Neuronal stem cell (in vitro differentiated cells): ENCODE measurements at regions not wholly inside any gene's neighbourhood (a gene's known extent, or its start where the extent isn't known, plus 50 kb on each side); places are given as distances from the start of the nearest gene placed in this dataset.

ENCODE experiments used
- DNase-seq: peaks from one replicate; pipeline ENCODE4 v3.0.0-alpha.2; 2013; ENCODE audit warnings: low spot score
- H2AFZ ChIP-seq: one replicate; pipeline ENCODE4 v1.6.1; 2013; ENCODE audit warnings: mild to moderate bottlenecking, low read length, inconsistent platforms
- H2AK5ac ChIP-seq: 2 replicates; pipeline ENCODE4 v1.6.1; 2013; ENCODE audit warnings: low read depth, mild to moderate bottlenecking, inconsistent platforms, low read length, moderate library complexity, mixed read lengths
- H2BK120ac ChIP-seq: 2 replicates; pipeline ENCODE4 v1.6.1; 2013; ENCODE audit warnings: low read depth, mild to moderate bottlenecking, inconsistent platforms, low read length, moderate library complexity, mixed read lengths
- H2BK12ac ChIP-seq: one replicate; pipeline ENCODE4 v1.6.1; 2013; ENCODE audit warnings: low read length, inconsistent platforms
- H2BK15ac ChIP-seq: 2 replicates; pipeline ENCODE4 v1.6.1; 2013; ENCODE audit warnings: mild to moderate bottlenecking, low read length, inconsistent platforms, mixed read lengths
- H2BK5ac ChIP-seq: one replicate; pipeline ENCODE4 v1.6.1; 2013; ENCODE audit warnings: inconsistent platforms, mild to moderate bottlenecking, low read length, moderate library complexity
- H3K14ac ChIP-seq: one replicate; pipeline ENCODE4 v1.6.1; 2013; ENCODE audit warnings: low read length, inconsistent platforms
- H3K18ac ChIP-seq: 2 replicates; pipeline ENCODE4 v1.6.1; 2013; ENCODE audit warnings: low read length, inconsistent platforms
- H3K23ac ChIP-seq: 2 replicates; pipeline ENCODE4 v1.6.1; 2013; ENCODE audit warnings: low read depth, mild to moderate bottlenecking, mixed read lengths, low read length, inconsistent platforms; ENCODE audit not compliant: poor library complexity
- H3K27ac ChIP-seq: replicated peaks from 3 replicates; pipeline ENCODE4 v1.5.1; 2013; ENCODE audit warnings: low read length, inconsistent platforms
- H3K27me3 ChIP-seq, 3 experiments: 2 replicates each; pipeline ENCODE4 v1.6.1; 2013; ENCODE audit warnings: low read length in 3 of 3, mild to moderate bottlenecking in 2 of 3, inconsistent platforms in 1 of 3, low read depth in 1 of 3, mixed read lengths in 1 of 3, moderate library complexity in 1 of 3; ENCODE audit not compliant: control insufficient read depth in 3 of 3, insufficient read depth in 3 of 3
- H3K36me3 ChIP-seq, 2 donors: replicated peaks in 1 of 2; 2 replicates each; pipeline ENCODE4 v1.6.1; 2013; ENCODE audit warnings: low read length in 2 of 2; ENCODE audit not compliant: control insufficient read depth in 2 of 2, insufficient read depth in 2 of 2
- H3K4ac ChIP-seq: 2 replicates; pipeline ENCODE4 v1.6.1; 2013; ENCODE audit warnings: inconsistent platforms, mild to moderate bottlenecking, low read length, moderate library complexity
- H3K4me1 ChIP-seq, 2 donors: 1 replicate in 1 of 2; 2 replicates in 1 of 2; pipeline ENCODE4 v1.6.1; 2013; ENCODE audit warnings: low read length in 2 of 2, low read depth in 1 of 2; ENCODE audit not compliant: control insufficient read depth in 2 of 2, insufficient read depth in 1 of 2
- H3K4me2 ChIP-seq: one replicate; pipeline ENCODE4 v1.6.1; 2013; ENCODE audit warnings: mild to moderate bottlenecking, low read length, inconsistent platforms; ENCODE audit not compliant: insufficient read depth, poor library complexity, severe bottlenecking
- H3K4me3 ChIP-seq, 2 donors: 2 replicates each; pipeline ENCODE4 v1.5.1; 2013; ENCODE audit warnings: low read length in 2 of 2, mild to moderate bottlenecking in 2 of 2, inconsistent platforms in 1 of 2, moderate library complexity in 1 of 2
- H3K79me1 ChIP-seq: one replicate; pipeline ENCODE4 v1.6.1; 2013; ENCODE audit warnings: low read depth, mild to moderate bottlenecking, inconsistent platforms, low read length, moderate library complexity
- H3K9ac ChIP-seq: one replicate; pipeline ENCODE4 v1.6.1; 2013; ENCODE audit warnings: mild to moderate bottlenecking, low read depth, low read length, inconsistent platforms; ENCODE audit not compliant: poor library complexity
- H3K9me3 ChIP-seq, 2 donors: replicated peaks in 1 of 2; 2 replicates each; pipeline versions ENCODE3 to v1.6.1; 2013; ENCODE audit warnings: low read length in 2 of 2, mild to moderate bottlenecking in 2 of 2, inconsistent platforms in 1 of 2, low read depth in 1 of 2, mixed read lengths in 1 of 2, moderate library complexity in 1 of 2; ENCODE audit not compliant: control insufficient read depth in 2 of 2, insufficient read depth in 1 of 2
- H4K8ac ChIP-seq: one replicate; pipeline ENCODE4 v1.6.1; 2013; ENCODE audit warnings: low read depth, mild to moderate bottlenecking, inconsistent platforms, low read length, moderate library complexity
- H4K91ac ChIP-seq: one replicate; pipeline ENCODE4 v1.6.1; 2013; ENCODE audit warnings: low read length, low read depth, mild to moderate bottlenecking, inconsistent platforms; ENCODE audit not compliant: poor library complexity
- WGBS, 2 donors: extraction: QIAGEN DNeasy Blood & Tissue Kit; methylation state at CpG; one replicate each; pipeline ENCODE4 v1.1.7; 2013; ENCODE audit warnings: missing lambda C conversion rate in 2 of 2, mixed read lengths in 1 of 2; ENCODE audit not compliant: insufficient read length in 2 of 2, insufficient replicate concordance in 1 of 2; ENCODE audit errors: extremely low coverage in 2 of 2; 5-methylcytosine and 5-hydroxymethylcytosine counted together

- no CpG with 5 or more reads among the region's 1 CpG for WGBS, 2 donors
- no peak overlapping the region for H2AK5ac ChIP-seq
- H3K9me3 ChIP-seq = no peaks in the 10 kb centered on the region
- H3K4ac ChIP-seq = no peak overlapping the region
- H3K4me1 ChIP-seq = peaks cover 0 to 22% of the 10 kb centered on the region in 2 donors
- no peak overlapping the region for H2BK5ac ChIP-seq
- no peak overlapping the region for H3K4me3 ChIP-seq
- no peak overlapping the region for H2BK120ac ChIP-seq
- DNase-seq = no peak
- no peak overlapping the region for H3K4me2 ChIP-seq
- no peak overlapping the region for H3K23ac ChIP-seq
- H2BK12ac ChIP-seq = no peak overlapping the region
- no peak overlapping the region for H4K91ac ChIP-seq
- H3K27ac ChIP-seq = no peak overlapping the region
- no peak overlapping the region for H2BK15ac ChIP-seq
- no peak overlapping the region for H3K9ac ChIP-seq
- no peak overlapping the region for H3K14ac ChIP-seq
- H3K79me1 ChIP-seq = no peaks in the 10 kb centered on the region
- H2AFZ ChIP-seq = no peak overlapping the region
- no peaks in the 10 kb centered on the region for H3K27me3 ChIP-seq
- no peak overlapping the region for H4K8ac ChIP-seq
- no peaks in the 10 kb centered on the region for H3K36me3 ChIP-seq
- no peak overlapping the region for H3K18ac ChIP-seq
Measured at GRCh38 chr6:125562156-125562555, 187.3 kb upstream of the HEY2 start.

- no peak overlapping the region for H4K8ac ChIP-seq
- H3K9ac ChIP-seq = no peak overlapping the region
- no peaks in the 10 kb centered on the region for H3K27me3 ChIP-seq
- H3K4ac ChIP-seq = no peak overlapping the region
- no peak overlapping the region for H3K23ac ChIP-seq
- peaks cover 0 to 13% of the 10 kb centered on the region in 2 donors for H3K4me1 ChIP-seq
- no peak overlapping the region for H3K14ac ChIP-seq
- H3K27ac ChIP-seq = peak overlapping the region; percentile 34
- no peak overlapping the region for H3K4me2 ChIP-seq
- no CpG with 5 or more reads among the region's 5 CpGs for WGBS, 2 donors
- H2AFZ ChIP-seq = no peak overlapping the region
- H2AK5ac ChIP-seq = no peak overlapping the region
- no peaks in the 10 kb centered on the region for H3K9me3 ChIP-seq
- H2BK12ac ChIP-seq = no peak overlapping the region
- no peak overlapping the region for H2BK5ac ChIP-seq
- no peaks in the 10 kb centered on the region for H3K79me1 ChIP-seq
- H2BK15ac ChIP-seq = no peak overlapping the region
- no peaks in the 10 kb centered on the region for H3K36me3 ChIP-seq
- DNase-seq = peak; percentile 12
- no peak overlapping the region for H2BK120ac ChIP-seq
- no peak overlapping the region for H4K91ac ChIP-seq
- no peak overlapping the region for H3K18ac ChIP-seq
- H3K4me3 ChIP-seq = no peak overlapping the region
Measured at GRCh38 chr6:125564941-125565340, 184.5 kb upstream of the HEY2 start.

- WGBS, 2 donors = no CpG with 5 or more reads among the region's 1 CpG
- H2AK5ac ChIP-seq = peak overlapping the region; percentile 42
- H3K4me2 ChIP-seq = no peak overlapping the region
Measured at GRCh38 chr6:125567407-125567806, 182.0 kb upstream of the HEY2 start.

GRCh38 chr6:125568609-125569008 is 180.8 kb upstream of the HEY2 start:
- Histone ChIP-seq H3K4me2 (no peak overlapping the region), H4K91ac (no peak overlapping the region), H3K4ac (no peak overlapping the region), H3K36me3 (no peaks in the 10 kb centered on the region), H4K8ac (no peak overlapping the region), H3K27me3 (peaks cover 0 to 4% (median 0%) of the 10 kb centered on the region in 3 experiments), H2BK120ac (no peak overlapping the region), H3K14ac (no peak overlapping the region), H2BK12ac (no peak overlapping the region), H3K27ac (no peak overlapping the region), H3K9ac (no peak overlapping the region), H2BK15ac (no peak overlapping the region), H2AK5ac (no peak overlapping the region), H3K9me3 (no peaks in the 10 kb centered on the region), H3K18ac (no peak overlapping the region), H2BK5ac (no peak overlapping the region), H3K23ac (no peak overlapping the region), H3K79me1 (no peaks in the 10 kb centered on the region), H3K4me3 (no peak overlapping the region), H3K4me1 (peaks cover 0 to 11% of the 10 kb centered on the region in 2 donors), H2AFZ (no peak overlapping the region)
- no CpG with 5 or more reads among the region's 4 CpGs for WGBS, 2 donors
- DNase-seq = no peak

More at GRCh38 chr6:125567407-125567806, 182.0 kb upstream of the HEY2 start:
- H3K9ac ChIP-seq = no peak overlapping the region
- H3K23ac ChIP-seq = no peak overlapping the region
- no peaks in the 10 kb centered on the region for H3K9me3 ChIP-seq
- no peaks in the 10 kb centered on the region for H3K27me3 ChIP-seq
- H3K79me1 ChIP-seq = no peaks in the 10 kb centered on the region
- no peak overlapping the region for H4K8ac ChIP-seq
- no peak overlapping the region for H2AFZ ChIP-seq
- no peak overlapping the region for H2BK15ac ChIP-seq
- no peak overlapping the region for H3K4ac ChIP-seq
- H3K18ac ChIP-seq = peak overlapping the region; percentile 83
- H3K4me3 ChIP-seq = no peak overlapping the region
- DNase-seq = no peak
- H2BK120ac ChIP-seq = no peak overlapping the region
- H3K27ac ChIP-seq = no peak overlapping the region
- no peak overlapping the region for H2BK5ac ChIP-seq
- no peak overlapping the region for H3K14ac ChIP-seq
- H4K91ac ChIP-seq = no peak overlapping the region
- H3K36me3 ChIP-seq = no peaks in the 10 kb centered on the region
- H2BK12ac ChIP-seq = no peak overlapping the region
- peaks cover 0 to 11% of the 10 kb centered on the region in 2 donors for H3K4me1 ChIP-seq
